A673 (cell line): ENCODE measurements at regions not wholly inside any gene's neighbourhood (a gene's known extent, or its start where the extent isn't known, plus 50 kb on each side); places are given as distances from the start of the nearest gene placed in this dataset.

Source experiments
- BruUV-seq: library from RNA; stranded (reverse); fragments of 400-500 nt; replicated peaks from 2 replicates; lab custom pipeline; 2021; lab: Mats Ljungman, UMichigan
- CTCF ChIA-PET: fragments of 300-600 bp; sonication (Branson Sonifier 250); formaldehyde crosslinking; loops from one replicate; lab custom pipeline; 2022; ENCODE audit warnings: antibody characterized with exemption; lab: Charles Lee
- POLR2A ChIA-PET: fragments of 300-600 bp; sonication (Branson Sonifier 250); formaldehyde crosslinking; loops from one replicate; lab custom pipeline; 2022; ENCODE audit warnings: antibody characterized with exemption; ENCODE audit not compliant: low non-redundant PET; lab: Charles Lee
- DNase-seq: peaks from one replicate; pipeline ENCODE4 v3.0.0-alpha.2; 2015; ENCODE audit warnings: low spot score
- H3K27ac ChIP-seq: fragments of 200-600 bp; sonication (generic); 2 replicates; pipeline ENCODE4 v1.5.1; 2016; ENCODE audit warnings: mixed run types, low read depth, mild to moderate bottlenecking, mixed read lengths, antibody characterized with exemption, low read length; ENCODE audit not compliant: poor library complexity, severe bottlenecking
- H3K27me3 ChIP-seq: fragments of 200-600 bp; sonication (generic); replicated peaks from 2 replicates; pipeline ENCODE4 v1.6.1; 2017; ENCODE audit warnings: mixed run types, low read depth, mild to moderate bottlenecking, mixed read lengths, antibody characterized with exemption, low read length; ENCODE audit not compliant: insufficient read depth, poor library complexity
- H3K36me3 ChIP-seq: fragments of 200-600 bp; sonication (generic); 2 replicates; pipeline ENCODE4 v1.6.1; 2016; ENCODE audit warnings: mixed run types, mild to moderate bottlenecking, mixed read lengths, antibody characterized with exemption, low read length; ENCODE audit not compliant: insufficient read depth, poor library complexity, severe bottlenecking
- H3K4me1 ChIP-seq: fragments of 200-600 bp; sonication (generic); 2 replicates; pipeline ENCODE4 v1.6.1; 2017; ENCODE audit warnings: mixed run types, mild to moderate bottlenecking, mixed read lengths, antibody characterized with exemption, low read length; ENCODE audit not compliant: insufficient read depth, poor library complexity, severe bottlenecking
- H3K4me3 ChIP-seq: fragments of 200-600 bp; sonication (generic); 2 replicates; pipeline ENCODE4 v1.5.1; 2016; ENCODE audit warnings: low read depth, mixed run types, mild to moderate bottlenecking, mixed read lengths, low read length; ENCODE audit not compliant: poor library complexity, severe bottlenecking
- H3K9me3 ChIP-seq: fragments of 200-600 bp; sonication (generic); 2 replicates; pipeline ENCODE4 v1.6.1; 2016; ENCODE audit warnings: mixed run types, low read depth, mild to moderate bottlenecking, mixed read lengths, antibody characterized with exemption, low read length; ENCODE audit not compliant: poor library complexity, severe bottlenecking
- EZH2 ChIP-seq: fragments of 200-600 bp; sonication (generic); IDR thresholded peaks from 2 replicates; pipeline ENCODE4 v1.6.1; 2017; ENCODE audit warnings: borderline replicate concordance, low read depth, mild to moderate bottlenecking, mixed read lengths, antibody characterized with exemption, low read length; ENCODE audit not compliant: poor library complexity, severe bottlenecking
- intact Hi-C: fragments of 100-400 bp; cut with micrococcal nuclease; formaldehyde crosslinking; loops from one replicate; pipeline ENCODE4 v1.10.0; 2022; ENCODE audit not compliant: unreplicated experiment
- TF ChIP-seq, protein P1 (sequence below): fragments of 300-800, 200-600 bp; sonication (generic); conservative IDR thresholded peaks from 2 replicates; pipeline ENCODE4 v1.5.1; 2017; ENCODE audit warnings: low read depth, mild to moderate bottlenecking, antibody characterized with exemption, low read length, moderate library complexity, mixed read lengths

DNA sequence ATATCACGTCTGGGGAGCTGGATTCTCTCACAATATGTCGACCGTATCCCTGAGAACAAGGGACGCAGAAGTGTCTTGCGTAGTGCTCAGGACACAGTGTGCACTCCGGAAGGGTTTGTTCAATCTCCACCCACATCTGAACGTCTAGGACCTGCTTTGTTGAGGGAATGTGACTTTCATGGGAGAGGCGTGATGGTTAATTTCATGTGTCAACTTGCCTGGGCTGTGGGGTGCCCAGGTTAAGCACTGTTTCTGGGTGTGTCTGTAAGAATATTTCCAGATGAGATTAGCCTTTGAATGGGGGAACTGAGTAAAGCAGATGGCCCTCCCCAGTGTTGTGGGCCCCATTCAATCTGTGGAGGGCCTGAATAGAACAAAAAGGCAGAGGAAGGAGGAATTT is 80.4 kb upstream of the SFMBT2 start:
- H3K4me3 ChIP-seq = no peak overlapping the region
- no peak for DNase-seq
- ChIA-PET CTCF (no interaction called here), POLR2A (no interaction called here)
- no peaks in the 10 kb centered on the region for H3K4me1 ChIP-seq
- BruUV-seq = no TSS peak
- H3K36me3 ChIP-seq = no peaks in the 10 kb centered on the region
- intact Hi-C loops = no loop called here
- peaks cover 17% of the 10 kb centered on the region for H3K27me3 ChIP-seq
- H3K27ac ChIP-seq = no peak overlapping the region
- no peaks in the 10 kb centered on the region for H3K9me3 ChIP-seq
- TF ChIP-seq, protein P1, sequence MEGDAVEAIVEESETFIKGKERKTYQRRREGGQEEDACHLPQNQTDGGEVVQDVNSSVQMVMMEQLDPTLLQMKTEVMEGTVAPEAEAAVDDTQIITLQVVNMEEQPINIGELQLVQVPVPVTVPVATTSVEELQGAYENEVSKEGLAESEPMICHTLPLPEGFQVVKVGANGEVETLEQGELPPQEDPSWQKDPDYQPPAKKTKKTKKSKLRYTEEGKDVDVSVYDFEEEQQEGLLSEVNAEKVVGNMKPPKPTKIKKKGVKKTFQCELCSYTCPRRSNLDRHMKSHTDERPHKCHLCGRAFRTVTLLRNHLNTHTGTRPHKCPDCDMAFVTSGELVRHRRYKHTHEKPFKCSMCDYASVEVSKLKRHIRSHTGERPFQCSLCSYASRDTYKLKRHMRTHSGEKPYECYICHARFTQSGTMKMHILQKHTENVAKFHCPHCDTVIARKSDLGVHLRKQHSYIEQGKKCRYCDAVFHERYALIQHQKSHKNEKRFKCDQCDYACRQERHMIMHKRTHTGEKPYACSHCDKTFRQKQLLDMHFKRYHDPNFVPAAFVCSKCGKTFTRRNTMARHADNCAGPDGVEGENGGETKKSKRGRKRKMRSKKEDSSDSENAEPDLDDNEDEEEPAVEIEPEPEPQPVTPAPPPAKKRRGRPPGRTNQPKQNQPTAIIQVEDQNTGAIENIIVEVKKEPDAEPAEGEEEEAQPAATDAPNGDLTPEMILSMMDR = no peak

GRCh38 chr10:7488418-7488829 is 77.6 kb upstream of the SFMBT2 start:
- DNase-seq = no peak
- POLR2A ChIA-PET = no interaction called here
- no peak overlapping the region for H3K4me3 ChIP-seq
- H3K27me3 ChIP-seq = peaks cover 34% of the 10 kb centered on the region
- intact Hi-C loops = no loop called here
- no TSS peak for BruUV-seq
- TF ChIP-seq EZH2 = no peak
- TF ChIP-seq, protein P1 = no peak
- H3K9me3 ChIP-seq = no peaks in the 10 kb centered on the region
- H3K36me3 ChIP-seq = no peaks in the 10 kb centered on the region
- CTCF ChIA-PET = no interaction called here
- H3K4me1 ChIP-seq = no peaks in the 10 kb centered on the region
- no peak overlapping the region for H3K27ac ChIP-seq

GRCh38 chr10:7487528-7487927 is 76.7 kb upstream of the SFMBT2 start:
- ChIA-PET POLR2A (no interaction called here), CTCF (no interaction called here)

More at GRCh38 chr10:7487528-7487927, 76.7 kb upstream of the SFMBT2 start:
- no peaks in the 10 kb centered on the region for H3K4me1 ChIP-seq
- no TSS peak for BruUV-seq
- no peak overlapping the region for H3K4me3 ChIP-seq
- no peaks in the 10 kb centered on the region for H3K36me3 ChIP-seq
- H3K27ac ChIP-seq = no peak overlapping the region
- DNase-seq = no peak
- intact Hi-C loops = no loop called here
- peaks cover 34% of the 10 kb centered on the region for H3K27me3 ChIP-seq
- H3K9me3 ChIP-seq = no peaks in the 10 kb centered on the region
- TF ChIP-seq, protein P1 = no peak
- TF ChIP-seq EZH2 = no peak
